IMR-90 (cell line): ENCODE measurements at regions not wholly inside any gene's neighbourhood (a gene's known extent, or its start where the extent isn't known, plus 50 kb on each side); places are given as distances from the start of the nearest gene placed in this dataset.

Experiments used
- ATAC-seq: fragments of 200-7000 bp; cut with Tn5 transposase; 2 replicates; pipeline ENCODE4 v1.9.1; 2020; ENCODE audit warnings: low read depth, mild to moderate bottlenecking, moderate library complexity
- BruUV-seq: library from RNA; stranded (reverse); fragments of 400-500 nt; replicated peaks from 2 replicates; lab custom pipeline; 2021; lab: Mats Ljungman, UMichigan
- CTCF ChIA-PET: fragments of 300-600 bp; formaldehyde crosslinking; extraction: SDS; loops from one replicate; lab custom pipeline; 2021; ENCODE audit warnings: antibody characterized with exemption; lab: Yijun Ruan, JAX
- POLR2A ChIA-PET: fragments of 300-600 bp; sonication (Branson Sonifier 250); formaldehyde crosslinking; loops from one replicate; lab custom pipeline; 2022; ENCODE audit warnings: antibody characterized with exemption; ENCODE audit not compliant: unreplicated experiment; lab: Charles Lee
- DNase-seq: peaks from one replicate; pipeline ENCODE4 v3.0.0; 2013
- H2AFZ ChIP-seq: replicated peaks from 2 replicates; pipeline ENCODE3; 2013; ENCODE audit warnings: low read length, mild to moderate bottlenecking; ENCODE audit not compliant: poor library complexity
- H2AK5ac ChIP-seq: 2 replicates; pipeline ENCODE4 v1.6.1; 2013; ENCODE audit warnings: low read depth, low read length, inconsistent platforms
- H2AK9ac ChIP-seq: replicated peaks from 2 replicates; pipeline ENCODE3; 2013; ENCODE audit warnings: mild to moderate bottlenecking, low read depth, low read length, moderate library complexity; ENCODE audit not compliant: poor library complexity
- H2BK120ac ChIP-seq: 2 replicates; pipeline ENCODE4 v1.6.1; 2013; ENCODE audit warnings: low read depth, low read length, inconsistent platforms
- H2BK15ac ChIP-seq: 3 replicates; pipeline ENCODE4 v1.6.1; 2013; ENCODE audit warnings: low read depth, low read length, inconsistent platforms
- H2BK20ac ChIP-seq: 2 replicates; pipeline ENCODE4 v1.6.1; 2013; ENCODE audit warnings: low read depth, mild to moderate bottlenecking, inconsistent platforms, low read length, moderate library complexity
- H2BK5ac ChIP-seq: 2 replicates; pipeline ENCODE4 v1.6.1; 2013; ENCODE audit warnings: mild to moderate bottlenecking, low read depth, low read length, inconsistent platforms; ENCODE audit not compliant: poor library complexity, severe bottlenecking
- H3K14ac ChIP-seq: replicated peaks from 2 replicates; pipeline ENCODE4 v1.6.1; 2013; ENCODE audit warnings: low read depth, low read length, inconsistent platforms
- H3K18ac ChIP-seq: 2 replicates; pipeline ENCODE4 v1.6.1; 2013; ENCODE audit warnings: low read depth, low read length, control low read depth
- H3K23ac ChIP-seq: 2 replicates; pipeline ENCODE4 v1.6.1; 2013; ENCODE audit warnings: low read depth, low read length, inconsistent platforms
- H3K27ac ChIP-seq: 2 replicates; pipeline ENCODE4 v1.5.1; 2013; ENCODE audit warnings: mild to moderate bottlenecking, control low read depth, low read length; ENCODE audit not compliant: insufficient read depth
- H3K27me3 ChIP-seq: 2 replicates; pipeline ENCODE4 v1.6.1; 2013; ENCODE audit warnings: low read length; ENCODE audit not compliant: control insufficient read depth, insufficient read depth
- H3K36me3 ChIP-seq: 2 replicates; pipeline ENCODE4 v1.6.1; 2013; ENCODE audit warnings: low read length, mixed read lengths; ENCODE audit not compliant: control insufficient read depth, insufficient read depth
- H3K4ac ChIP-seq: 2 replicates; pipeline ENCODE4 v1.6.1; 2013; ENCODE audit warnings: low read depth, low read length, inconsistent platforms
- H3K4me1 ChIP-seq: 2 replicates; pipeline ENCODE4 v1.6.1; 2013; ENCODE audit warnings: low read length, mixed read lengths; ENCODE audit not compliant: control insufficient read depth, insufficient read depth
- H3K4me2 ChIP-seq: 2 replicates; pipeline ENCODE4 v1.6.1; 2013; ENCODE audit warnings: low read depth, mild to moderate bottlenecking, control low read depth, low read length, moderate library complexity
- H3K4me3 ChIP-seq: 2 replicates; pipeline ENCODE4 v1.5.1; 2013; ENCODE audit warnings: low read depth, mild to moderate bottlenecking, control low read depth, low read length, moderate library complexity; ENCODE audit not compliant: insufficient read depth
- H3K56ac ChIP-seq: 2 replicates; pipeline ENCODE4 v1.6.1; 2013; ENCODE audit warnings: low read length, inconsistent platforms; ENCODE audit not compliant: insufficient read depth; ENCODE audit errors: extremely low read depth
- H3K79me1 ChIP-seq, 2 experiments: 2 replicates each; pipeline ENCODE4 v1.6.1; 2013; ENCODE audit warnings: low read length in 2 of 2, inconsistent platforms in 1 of 2, low read depth in 1 of 2
- H3K9ac ChIP-seq: 2 replicates; pipeline ENCODE4 v1.6.1; 2013; ENCODE audit warnings: low read depth, low read length, control low read depth
- H3K9me1 ChIP-seq: 2 replicates; pipeline ENCODE4 v1.6.1; 2013; ENCODE audit warnings: low read length, inconsistent platforms; ENCODE audit not compliant: insufficient read depth
- H3K9me3 ChIP-seq: 2 replicates; pipeline ENCODE4 v1.6.1; 2013; ENCODE audit warnings: low read length; ENCODE audit not compliant: control insufficient read depth, insufficient read depth
- H4K20me1 ChIP-seq: 2 replicates; pipeline ENCODE4 v1.6.1; 2013; ENCODE audit warnings: low read length, inconsistent platforms; ENCODE audit not compliant: insufficient read depth
- H4K5ac ChIP-seq: 2 replicates; pipeline ENCODE4 v1.6.1; 2013; ENCODE audit warnings: mild to moderate bottlenecking, low read depth, low read length, control low read depth
- H4K8ac ChIP-seq, 2 experiments: 2 replicates each; pipeline ENCODE4 v1.6.1; 2013; ENCODE audit warnings: low read depth in 2 of 2, low read length in 2 of 2, control low read depth in 1 of 2, inconsistent platforms in 1 of 2
- H4K91ac ChIP-seq: 2 replicates; pipeline ENCODE4 v1.6.1; 2013; ENCODE audit warnings: low read depth, low read length, inconsistent platforms; ENCODE audit not compliant: insufficient read depth
- BHLHE40 ChIP-seq: fragments of 150-350 bp; IDR thresholded peaks from 2 replicates; pipeline ENCODE4 v1.6.1; 2016; ENCODE audit warnings: mild to moderate bottlenecking, low read depth, low read length
- CEBPB ChIP-seq: IDR thresholded peaks from 2 replicates; pipeline ENCODE4 v1.6.1; 2012; ENCODE audit warnings: low read depth, low read length, improper control_type of control experiment
- CHD1 ChIP-seq: IDR thresholded peaks from 2 replicates; pipeline ENCODE4 v1.6.1; 2012; ENCODE audit warnings: low read depth, low read length, improper control_type of control experiment
- CTCF ChIP-seq: conservative IDR thresholded peaks from 2 replicates; pipeline ENCODE4 v1.5.1; 2012; ENCODE audit warnings: mild to moderate bottlenecking, low read depth, low read length, improper control_type of control experiment
- ELK1 ChIP-seq: fragments of 150-350 bp; IDR thresholded peaks from 2 replicates; pipeline ENCODE4 v1.6.1; 2016; ENCODE audit warnings: low read depth, mild to moderate bottlenecking, low read length, moderate library complexity, borderline replicate concordance
- FOS ChIP-seq: fragments of 150-350 bp; IDR thresholded peaks from 2 replicates; pipeline ENCODE4 v1.6.1; 2016; ENCODE audit warnings: low read depth, low read length
- MAFK ChIP-seq: IDR thresholded peaks from 2 replicates; pipeline ENCODE4 v1.6.1; 2012; ENCODE audit warnings: low read depth, low read length, improper control_type of control experiment
- MAZ ChIP-seq: IDR thresholded peaks from 2 replicates; pipeline ENCODE4 v1.6.1; 2012; ENCODE audit warnings: low read depth, mild to moderate bottlenecking, low read length, improper control_type of control experiment, moderate library complexity, borderline replicate concordance
- MXI1 ChIP-seq: IDR thresholded peaks from 2 replicates; pipeline ENCODE4 v1.6.1; 2012; ENCODE audit warnings: low read depth, mild to moderate bottlenecking, low read length, moderate library complexity, borderline replicate concordance
- NFE2L2 ChIP-seq: fragments of 150-350 bp; IDR thresholded peaks from 2 replicates; pipeline ENCODE4 v1.6.1; 2016; ENCODE audit warnings: low read depth, mild to moderate bottlenecking, low read length
- POLR2A ChIP-seq: IDR thresholded peaks from 2 replicates; pipeline ENCODE4 v1.6.1; 2012; ENCODE audit warnings: mild to moderate bottlenecking, low read depth, low read length
- RAD21 ChIP-seq: IDR thresholded peaks from 2 replicates; pipeline ENCODE4 v1.6.1; 2012; ENCODE audit warnings: low read length, improper control_type of control experiment
- RCOR1 ChIP-seq: IDR thresholded peaks from 2 replicates; pipeline ENCODE4 v1.6.1; 2012; ENCODE audit warnings: mild to moderate bottlenecking, low read length, improper control_type of control experiment; ENCODE audit not compliant: insufficient replicate concordance
- RFX5 ChIP-seq: IDR thresholded peaks from 2 replicates; pipeline ENCODE4 v1.8.0; 2012; ENCODE audit warnings: low read depth, mild to moderate bottlenecking, low read length, moderate library complexity
- SMC3 ChIP-seq: fragments of 150-350 bp; IDR thresholded peaks from 2 replicates; pipeline ENCODE4 v1.6.1; 2016; ENCODE audit warnings: low read depth, mild to moderate bottlenecking, antibody characterized with exemption, low read length, moderate library complexity
- USF2 ChIP-seq: fragments of 150-350 bp; IDR thresholded peaks from 2 replicates; pipeline ENCODE4 v1.6.1; 2017; ENCODE audit warnings: mild to moderate bottlenecking, antibody characterized with exemption, low read length, low read depth
- dilution Hi-C: fragments of 300-500 bp; cut with HindIII; formaldehyde crosslinking; loops from one replicate; pipeline ENCODE4 v1.14.3; 2018; ENCODE audit warnings: low sequenced_read_pairs; ENCODE audit not compliant: unreplicated experiment
- in situ Hi-C: fragments of 300-500 bp; cut with MboI; formaldehyde crosslinking; loops from 3 replicates; pipeline ENCODE4 v1.14.3; 2019; ENCODE audit warnings: low sequenced_read_pairs, inconsistent platforms, mixed read lengths
- intact Hi-C: fragments of 100-400 bp; cut with micrococcal nuclease; formaldehyde crosslinking; loops from 2 replicates; pipeline ENCODE4 v1.10.0; 2022

- H3K36me3 ChIP-seq: no peaks in the 10 kb centered on the region
- H2BK20ac ChIP-seq: no peak overlapping the region
- no peaks in the 10 kb centered on the region for H3K9me1 ChIP-seq
- no peak overlapping the region for H3K14ac ChIP-seq
- no peak for ATAC-seq
- H3K56ac ChIP-seq: no peak overlapping the region
- no peak overlapping the region for H2AK5ac ChIP-seq
- H4K91ac ChIP-seq: no peak overlapping the region
- H4K8ac ChIP-seq: no peak overlapping the region
- no peak overlapping the region for H3K23ac ChIP-seq
- no peak overlapping the region for H2AK9ac ChIP-seq
- no peak overlapping the region for H3K4ac ChIP-seq
- no peak overlapping the region for H2BK15ac ChIP-seq
- no peaks in the 10 kb centered on the region for H3K27me3 ChIP-seq
- H3K9ac ChIP-seq: no peak overlapping the region
- H2BK120ac ChIP-seq: no peak overlapping the region
- intact Hi-C loops (no loop called here), in situ Hi-C loops (no loop called here), dilution Hi-C loops (no loop called here)
- H2AFZ ChIP-seq: no peak overlapping the region
- CTCF ChIA-PET: no interaction called here
- POLR2A ChIA-PET: no interaction called here
- H4K20me1 ChIP-seq: no peaks in the 10 kb centered on the region
- H3K79me1 ChIP-seq: no peaks in the 10 kb centered on the region
- TF ChIP-seq MXI1: no peak
- TF ChIP-seq MAZ: no peak
- TF ChIP-seq USF2: no peak
- TF ChIP-seq RFX5: no peak
- no peak for TF ChIP-seq RCOR1
- TF ChIP-seq POLR2A: no peak
- TF ChIP-seq BHLHE40: no peak
- TF ChIP-seq ELK1: no peak
- no peak for TF ChIP-seq CTCF
- no peak for TF ChIP-seq NFE2L2
- no peak for TF ChIP-seq CHD1
- no peak for TF ChIP-seq CEBPB
- no peak for TF ChIP-seq RAD21
- no peak for TF ChIP-seq MAFK
- no peak for TF ChIP-seq SMC3
- TF ChIP-seq FOS: no peak
- H3K9me3 ChIP-seq: peaks cover 6% of the 10 kb centered on the region; the same call in 1 of the 2 replicates
- H3K4me2 ChIP-seq: no peak overlapping the region
- no TSS peak for BruUV-seq
- no peak overlapping the region for H3K18ac ChIP-seq
- DNase-seq: no peak
- no peak overlapping the region for H3K27ac ChIP-seq
- H4K5ac ChIP-seq: no peak overlapping the region
- H3K4me1 ChIP-seq: no peaks in the 10 kb centered on the region
- no peak overlapping the region for H3K4me3 ChIP-seq
- H2BK5ac ChIP-seq: no peak overlapping the region
Observed at GRCh38 chr21:22343721-22344120, 1345.5 kb downstream of the NCAM2 start.
